HG02884 (cell line): ENCODE measurements at regions not wholly inside any gene's neighbourhood (a gene's known extent, or its start where the extent isn't known, plus 50 kb on each side); places are given as distances from the start of the nearest gene placed in this dataset.

Experiments used
- ATAC-seq: cut with Tn5 transposase; IDR thresholded peaks from one replicate; pipeline ENCODE4 v1.9.1; 2021; ENCODE audit warnings: mild to moderate bottlenecking, moderate library complexity; ENCODE audit not compliant: unreplicated experiment

DNA sequence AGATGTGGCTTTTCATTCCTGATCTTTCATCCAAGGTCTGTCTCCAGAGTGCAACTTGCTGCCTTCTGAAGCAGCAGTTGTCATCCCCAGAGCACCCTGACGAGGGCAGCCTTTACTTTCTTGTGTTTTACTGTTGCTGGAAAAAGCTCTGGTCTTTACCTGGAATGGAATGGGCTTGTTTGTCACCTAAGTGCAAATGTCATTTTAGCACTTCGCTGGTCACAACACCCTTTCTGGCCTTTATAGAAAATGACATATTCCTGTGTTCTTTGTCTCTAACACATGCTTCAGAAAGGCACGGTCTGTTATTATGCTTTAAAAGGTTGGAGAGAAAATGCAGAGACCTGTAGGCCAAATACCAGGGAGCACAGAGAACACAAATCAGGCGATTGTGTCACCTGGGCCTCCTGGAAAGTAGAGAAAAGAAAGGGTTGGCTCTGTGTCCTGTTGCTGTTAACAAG lies 332.7 kb upstream of the IGFBP7 start:
- peak; percentile 47 for ATAC-seq

DNA sequence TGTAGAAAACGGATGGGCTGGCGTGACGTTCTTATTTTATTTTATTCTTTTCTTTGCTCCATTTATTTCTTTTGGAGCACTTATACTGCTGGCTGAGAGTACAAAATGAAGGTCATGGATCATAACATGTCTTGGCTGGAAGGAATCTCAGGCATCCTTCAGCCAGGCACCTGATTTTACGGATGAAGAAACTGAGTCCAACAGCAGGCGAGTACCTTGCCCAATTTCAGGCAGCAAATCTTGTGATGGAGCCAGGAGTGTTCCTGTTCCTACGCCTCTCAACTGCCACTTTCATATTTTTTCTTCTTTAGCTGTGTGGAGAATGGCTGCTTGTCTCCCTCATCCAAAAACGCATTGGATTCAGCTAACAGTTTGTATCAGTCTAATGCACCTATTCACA lies 332.1 kb upstream of the IGFBP7 start:
- ATAC-seq = no peak

DNA sequence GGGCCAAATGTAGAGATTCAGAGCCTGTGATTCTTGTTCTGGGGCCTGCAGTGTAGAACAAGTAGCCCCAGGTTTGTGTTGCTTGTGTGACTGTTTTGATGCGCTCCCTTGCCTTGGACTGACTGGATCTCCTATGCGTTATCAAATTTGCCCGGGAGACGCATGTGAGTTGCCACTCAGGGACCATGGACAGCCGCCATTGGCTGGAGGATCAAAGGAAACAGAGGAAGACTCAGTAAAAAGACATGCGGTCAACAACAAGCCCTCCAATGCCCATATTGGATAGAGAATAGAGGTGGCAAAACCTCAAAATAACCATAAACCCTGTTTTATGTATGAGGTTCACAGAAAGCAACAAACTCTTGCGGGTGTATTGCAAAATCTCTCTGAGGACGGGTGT lies 327.5 kb upstream of the IGFBP7 start:
- ATAC-seq = no peak

DNA sequence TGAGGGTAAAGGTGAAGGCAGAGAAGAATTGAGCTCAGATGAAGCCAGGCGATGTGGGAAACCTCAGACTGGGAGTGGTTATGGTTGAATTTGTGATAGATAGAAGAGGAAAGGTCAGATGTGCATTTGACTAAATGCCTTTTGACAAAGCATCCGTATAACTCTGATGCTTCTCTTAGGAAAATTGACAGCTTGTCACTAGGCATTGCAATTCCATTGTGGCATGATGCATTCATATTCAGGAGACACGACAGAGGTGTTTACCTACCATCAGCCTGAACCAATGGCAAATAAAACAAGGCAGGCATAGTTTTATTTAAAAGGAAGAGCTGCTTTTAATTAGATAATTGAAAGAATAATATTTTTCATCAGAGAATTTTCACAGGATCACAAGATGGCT lies 325.1 kb upstream of the IGFBP7 start:
- no peak for ATAC-seq

DNA sequence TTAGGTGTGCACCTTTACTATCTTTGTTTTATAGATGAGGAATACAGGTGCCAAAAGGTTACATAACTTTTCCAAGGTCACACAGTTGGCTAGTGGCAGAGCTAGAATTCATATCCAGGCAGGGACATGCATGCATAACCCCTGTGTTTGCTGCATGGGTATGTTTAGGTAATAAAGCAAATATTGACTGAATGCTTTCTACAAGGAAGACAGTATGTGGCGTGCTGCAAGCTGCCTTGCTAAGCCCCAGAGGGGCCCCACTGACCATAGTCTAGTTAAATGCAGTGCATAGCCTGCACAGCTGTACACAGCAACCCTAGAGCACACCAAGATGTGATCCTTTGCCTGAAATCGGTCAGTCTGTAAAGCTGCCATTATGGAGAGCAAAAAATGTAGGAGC lies 320.5 kb upstream of the IGFBP7 start:
- no peak for ATAC-seq

DNA sequence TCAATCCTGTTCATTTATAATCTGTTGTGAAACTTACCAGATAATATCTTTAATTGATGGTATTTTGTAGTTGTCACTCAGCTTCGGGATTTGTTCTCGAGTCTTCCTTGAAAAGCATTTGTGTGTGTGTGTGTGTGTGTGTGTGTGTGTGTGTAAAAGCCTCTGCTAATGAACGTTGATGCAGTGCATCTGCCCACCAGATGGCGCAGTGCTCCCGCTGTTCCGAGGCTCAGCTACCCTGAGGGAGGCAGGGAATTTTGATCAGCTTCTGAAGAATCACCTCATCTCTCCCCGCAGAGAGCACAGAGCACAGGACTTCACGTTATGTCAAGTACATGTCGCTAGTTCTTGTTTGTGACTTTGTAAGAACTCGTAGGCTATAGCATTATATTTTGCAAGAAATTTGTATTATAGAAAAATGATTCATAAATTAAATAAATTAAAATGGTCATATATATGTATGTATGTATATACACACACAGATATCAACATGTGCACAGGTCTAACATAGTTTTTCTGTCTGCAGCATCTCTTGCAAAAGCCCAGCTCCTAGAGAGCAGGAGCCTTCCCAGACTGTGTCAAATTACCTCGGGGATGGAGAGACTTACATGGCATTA lies 316.7 kb upstream of the IGFBP7 start:
- peak; percentile 89 for ATAC-seq

DNA sequence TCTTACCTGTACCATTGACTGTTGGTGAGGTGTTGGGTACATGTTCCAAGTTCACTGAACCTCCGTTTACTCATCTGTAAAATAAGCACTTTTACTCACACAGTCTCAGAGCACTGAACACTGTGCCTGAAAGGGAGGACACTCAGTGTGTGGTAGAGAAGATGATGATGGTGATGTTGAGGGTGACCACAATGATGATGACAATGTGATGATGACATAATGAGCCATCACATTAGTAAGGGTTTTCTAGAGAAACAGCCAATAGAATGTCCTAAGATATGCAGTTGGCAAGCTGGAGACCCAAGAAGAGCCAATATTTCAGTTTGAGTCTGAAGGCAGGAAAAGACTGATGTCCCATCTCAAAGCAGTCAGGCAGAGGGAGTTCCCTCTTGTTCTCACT lies 315.4 kb upstream of the IGFBP7 start:
- no peak for ATAC-seq

DNA sequence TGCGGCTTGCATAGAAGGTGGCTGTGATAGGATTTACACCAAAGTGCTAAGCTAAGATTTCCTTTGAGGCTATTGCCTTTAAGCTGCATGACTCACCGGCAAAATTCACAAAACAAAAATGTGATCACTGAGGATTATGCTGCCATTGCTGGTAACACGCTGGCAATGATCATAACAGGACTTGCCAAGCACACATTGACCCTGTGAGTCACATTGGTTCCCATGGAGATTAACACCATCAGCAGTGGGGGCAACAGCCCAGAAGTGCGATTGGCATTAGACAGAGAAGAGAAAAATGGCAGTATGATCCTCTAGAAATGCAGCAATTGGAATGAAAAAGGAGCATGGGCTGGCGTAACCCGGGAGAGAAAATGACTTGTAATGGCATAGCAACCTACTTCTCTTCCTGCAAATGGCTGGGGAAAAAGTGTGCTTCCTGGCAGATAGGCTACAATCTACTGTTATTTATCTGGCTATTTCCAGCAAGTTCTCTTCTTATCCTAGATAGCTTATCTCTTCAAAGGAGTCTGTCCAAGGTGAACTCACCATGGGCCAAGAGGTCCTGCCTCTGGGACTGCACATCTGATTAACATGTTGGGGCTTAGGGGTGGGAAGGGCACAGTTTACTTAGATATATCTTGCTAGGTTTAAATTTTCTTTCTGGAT lies 314.2 kb upstream of the IGFBP7 start:
- ATAC-seq = no peak

DNA sequence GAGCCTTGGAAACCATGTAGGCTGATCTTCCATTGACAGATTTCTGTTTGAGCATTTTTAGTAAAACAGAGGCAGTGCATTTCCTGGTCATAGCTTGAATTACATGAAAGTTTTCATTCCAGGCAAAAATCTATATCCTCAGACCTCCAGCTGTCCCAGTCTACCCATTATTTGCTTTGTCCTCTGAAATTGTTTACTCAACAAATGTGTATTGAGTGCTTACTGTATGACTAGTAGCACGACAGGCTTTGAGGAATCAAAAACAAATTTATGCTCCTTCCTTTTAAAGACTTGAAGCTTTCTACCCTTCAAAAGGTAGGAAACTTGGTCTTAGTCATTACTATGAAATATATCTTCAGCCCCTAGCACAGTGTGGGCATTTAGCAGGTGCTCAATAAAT lies 307.9 kb upstream of the IGFBP7 start:
- ATAC-seq = no peak

DNA sequence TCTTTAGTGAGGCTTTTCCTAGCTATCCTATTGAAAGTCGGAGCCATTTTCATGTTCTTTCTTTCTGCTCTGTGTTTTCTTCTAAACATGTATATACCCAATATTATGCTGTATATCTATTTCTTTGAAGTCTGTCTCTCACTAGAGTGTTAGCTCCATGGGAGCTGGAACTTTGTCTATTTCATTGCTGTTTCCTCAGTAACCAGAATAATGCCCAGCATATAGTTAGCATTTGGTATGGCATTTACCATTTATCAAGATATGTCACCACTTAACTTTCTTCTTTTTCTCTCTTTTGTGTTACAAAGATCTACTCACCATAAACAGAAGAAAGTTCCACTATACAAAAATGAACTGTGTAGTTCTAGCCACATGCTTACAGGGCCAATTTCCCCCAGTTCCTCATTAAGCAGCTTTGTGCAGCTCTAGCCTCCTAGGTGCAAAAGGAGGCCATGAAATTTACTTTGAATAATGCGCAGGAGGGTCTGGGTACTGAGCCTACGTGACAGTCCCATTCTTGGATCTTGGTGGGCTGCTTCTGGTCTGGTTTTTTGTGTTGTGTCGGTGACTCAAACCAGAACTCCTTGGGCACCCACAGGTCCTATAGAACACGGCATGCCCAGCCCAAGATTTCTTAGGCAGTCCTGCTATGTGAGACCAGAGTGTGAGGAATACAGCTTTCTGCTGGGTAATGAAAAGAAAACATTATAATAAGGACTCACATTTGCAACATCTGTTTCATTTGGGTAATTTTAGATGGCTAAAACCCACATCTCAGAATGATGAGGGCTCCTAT lies 302.3 kb upstream of the IGFBP7 start:
- no peak for ATAC-seq

DNA sequence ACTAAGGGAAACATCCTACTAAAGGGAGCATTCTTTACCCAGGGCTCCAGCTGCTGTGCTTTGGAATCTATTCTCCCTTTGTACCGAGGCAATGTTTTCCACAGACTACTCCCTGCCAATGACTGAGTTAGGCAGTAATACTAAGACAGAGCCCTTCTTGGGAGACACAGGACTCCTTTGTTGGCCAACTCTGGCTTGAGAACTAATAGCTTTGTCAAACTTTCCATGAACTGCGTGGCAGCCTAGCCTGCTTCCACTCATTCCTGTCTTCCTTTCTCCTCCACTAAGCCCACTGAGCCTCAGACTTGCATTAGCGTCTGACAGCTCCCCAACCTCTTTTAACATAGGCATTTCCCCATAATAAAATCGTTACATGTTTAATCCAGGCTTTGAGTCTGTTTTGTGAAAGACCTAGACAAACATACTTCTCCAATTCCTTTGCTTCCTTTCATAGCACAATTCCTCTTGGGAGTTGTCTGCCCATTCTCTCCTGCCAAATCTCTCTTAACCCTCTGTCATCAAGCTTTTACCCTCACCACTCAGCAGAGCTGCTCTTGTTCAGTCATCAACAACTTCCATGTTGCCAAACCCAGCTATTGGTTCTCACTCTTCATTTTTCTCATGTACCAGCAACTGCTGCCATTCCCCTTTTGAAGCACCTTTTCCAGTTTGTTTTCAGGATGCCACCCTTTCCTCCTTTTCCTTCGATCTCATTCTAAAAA lies 300.3 kb upstream of the IGFBP7 start:
- ATAC-seq = no peak

DNA sequence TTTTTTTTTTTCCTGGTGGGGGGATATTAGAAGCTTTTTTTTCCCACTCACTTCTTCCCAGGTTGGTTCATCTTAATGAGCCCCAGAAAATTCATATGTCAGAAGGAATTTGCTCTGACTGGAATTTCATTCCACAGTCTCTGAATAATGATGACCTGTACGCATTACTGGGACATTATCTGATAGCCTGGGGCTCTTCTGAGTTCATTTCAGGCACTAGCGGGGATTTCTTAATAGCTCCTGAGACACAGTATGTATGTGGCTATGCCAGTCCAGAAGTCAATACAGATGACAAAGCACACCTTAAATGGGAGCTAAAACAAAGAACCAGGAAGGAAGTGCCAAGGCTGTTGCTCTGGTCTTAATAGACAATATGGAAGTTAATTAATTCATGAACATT lies 295.2 kb upstream of the IGFBP7 start:
- ATAC-seq = no peak

DNA sequence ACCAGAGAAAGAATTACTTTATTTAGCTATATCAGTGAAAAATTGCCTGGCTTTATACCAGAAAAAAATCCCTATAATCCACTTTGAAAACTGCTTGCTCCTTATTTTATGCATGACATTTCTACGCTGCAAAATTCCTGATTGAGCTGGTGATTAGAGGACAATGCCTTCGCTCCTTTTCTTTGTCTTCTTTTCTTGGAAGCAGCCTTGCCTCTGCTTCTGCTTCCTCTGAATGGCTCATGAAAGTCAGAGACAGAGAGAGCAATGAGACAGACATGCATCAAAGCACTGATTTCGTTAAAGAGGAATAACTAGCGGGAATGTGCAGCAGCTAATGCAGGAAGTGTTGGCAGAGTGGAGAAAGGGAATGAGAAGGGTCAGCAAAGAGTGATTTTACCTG lies 294.3 kb upstream of the IGFBP7 start:
- no peak for ATAC-seq

DNA sequence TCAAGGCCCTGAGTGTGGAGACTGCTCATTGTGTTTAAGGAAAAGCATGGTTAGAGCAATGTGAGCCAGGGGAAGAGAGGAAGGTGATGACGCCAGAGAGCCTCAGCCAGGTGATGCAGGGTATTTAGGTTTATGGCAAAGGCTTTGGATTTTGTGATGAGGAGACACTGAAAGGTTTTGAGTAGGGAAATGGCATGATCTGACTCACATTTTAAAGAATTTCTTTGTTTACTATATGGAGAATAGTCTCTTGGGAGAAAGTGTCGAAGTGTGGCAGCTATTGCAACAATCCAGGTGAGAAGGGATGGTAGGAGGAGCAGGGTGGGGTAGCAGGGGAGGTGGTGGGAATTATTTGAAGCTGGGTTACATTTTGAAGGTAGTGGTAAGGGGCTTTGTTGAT lies 293.4 kb upstream of the IGFBP7 start:
- ATAC-seq = no peak

DNA sequence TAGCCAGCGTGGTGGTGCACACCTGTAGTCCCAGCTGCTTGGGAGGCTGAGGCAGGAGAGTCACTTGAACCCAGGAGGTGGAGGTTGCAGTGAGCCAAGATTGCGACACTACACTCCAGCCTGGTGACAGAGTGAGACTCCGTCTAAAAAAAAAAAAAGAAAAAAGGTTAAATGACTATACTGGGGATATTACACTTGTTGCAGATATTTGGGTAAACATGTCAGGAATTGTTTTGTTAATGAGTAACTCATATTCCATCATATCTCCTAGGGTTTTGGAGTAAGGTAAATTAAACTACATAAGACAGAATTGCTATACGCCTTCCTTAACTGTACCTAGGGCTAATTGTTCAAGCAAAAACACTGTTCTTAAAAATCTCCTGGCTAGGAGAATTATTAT lies 291.4 kb upstream of the IGFBP7 start:
- no peak for ATAC-seq

DNA sequence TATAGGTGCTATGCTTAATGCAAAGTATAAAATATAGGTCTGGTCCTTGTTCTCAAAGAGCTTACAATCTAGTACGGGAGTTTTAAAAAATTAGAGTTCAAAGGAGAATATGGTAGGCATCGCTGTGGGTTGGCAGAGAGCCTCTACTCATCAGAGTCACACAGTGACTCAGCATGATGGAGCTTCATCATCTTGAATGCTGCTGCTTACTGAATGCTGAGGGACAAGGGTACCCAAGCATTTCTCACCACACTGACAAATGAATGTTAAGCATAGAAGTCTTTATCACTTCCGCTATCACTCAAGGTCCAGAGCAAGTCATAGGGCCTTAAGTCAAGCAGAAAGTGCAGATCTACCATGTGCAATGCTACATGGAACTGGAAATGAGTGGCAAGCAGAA lies 268.6 kb upstream of the IGFBP7 start:
- no peak for ATAC-seq

DNA sequence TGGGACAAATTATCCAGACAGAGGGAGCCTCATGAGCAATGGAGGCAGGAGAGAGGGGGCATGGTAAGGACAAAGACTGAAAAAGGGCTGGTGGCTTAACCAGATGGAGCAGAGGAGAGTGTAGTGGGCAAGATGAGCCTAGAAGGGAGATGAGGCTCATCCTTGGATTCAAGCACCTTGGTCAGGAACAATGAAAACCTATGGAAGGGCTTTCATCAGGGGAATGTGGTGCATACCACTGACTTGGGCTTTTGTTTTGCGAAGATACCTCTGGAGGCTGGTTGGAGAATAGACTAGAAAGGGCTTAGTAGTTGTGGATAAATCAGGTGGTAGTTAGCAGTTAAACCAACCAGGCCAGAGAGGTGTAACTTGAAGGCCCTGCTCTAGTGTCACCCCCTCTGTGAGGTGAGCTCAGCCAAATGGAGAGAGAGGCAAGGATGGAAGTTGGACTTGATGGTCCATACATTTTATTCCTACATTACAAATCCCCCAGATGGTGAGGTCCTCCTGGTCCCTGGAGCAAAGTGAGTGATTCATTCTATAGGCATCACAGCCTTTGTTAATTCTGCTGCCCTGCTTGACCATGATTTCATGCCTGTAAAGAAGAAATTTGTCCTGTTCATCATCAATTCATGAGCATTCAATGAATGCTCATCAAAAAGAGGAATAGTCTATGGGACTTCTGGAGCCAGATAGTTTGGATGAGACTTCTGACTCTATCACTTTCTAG lies 264.8 kb upstream of the IGFBP7 start:
- ATAC-seq = no peak

DNA sequence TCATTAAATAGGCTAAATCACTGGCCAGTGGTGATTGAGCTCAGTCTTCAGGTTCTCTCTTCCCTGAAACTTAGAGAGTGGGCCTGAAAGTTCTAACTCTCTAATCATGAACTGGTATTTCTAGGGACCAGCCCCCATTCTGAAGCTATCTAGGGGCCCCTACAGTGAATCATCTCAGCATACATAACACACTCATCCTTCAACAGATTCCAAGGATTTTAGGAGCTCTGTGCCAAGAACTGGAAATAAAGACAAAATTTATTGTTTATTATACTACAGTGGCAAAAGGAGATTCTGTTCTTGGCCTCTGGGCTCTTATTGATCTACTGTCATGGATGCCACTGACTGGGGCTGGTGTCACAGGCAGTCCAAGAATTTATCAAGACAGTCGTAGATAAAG lies 263.8 kb upstream of the IGFBP7 start:
- no peak for ATAC-seq

DNA sequence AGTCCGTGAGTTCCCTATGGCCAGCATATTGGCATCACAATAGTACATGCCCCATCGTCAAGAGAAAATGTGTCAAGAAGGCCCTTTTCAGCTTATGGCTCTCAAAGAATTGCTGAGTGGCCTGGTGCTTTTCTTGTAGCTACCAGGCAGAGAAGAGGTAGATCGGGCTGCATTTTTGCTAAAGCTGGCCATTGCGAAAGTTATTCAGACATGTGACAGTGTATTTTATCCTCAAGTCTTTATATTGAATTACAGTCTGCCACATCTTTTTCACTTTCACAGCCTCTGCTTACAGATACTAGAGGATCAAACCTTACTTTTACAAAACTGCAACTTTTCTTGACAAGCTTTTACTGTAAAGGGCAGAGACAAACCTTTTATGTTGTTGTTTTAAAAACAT lies 261.5 kb upstream of the IGFBP7 start:
- ATAC-seq = no peak

DNA sequence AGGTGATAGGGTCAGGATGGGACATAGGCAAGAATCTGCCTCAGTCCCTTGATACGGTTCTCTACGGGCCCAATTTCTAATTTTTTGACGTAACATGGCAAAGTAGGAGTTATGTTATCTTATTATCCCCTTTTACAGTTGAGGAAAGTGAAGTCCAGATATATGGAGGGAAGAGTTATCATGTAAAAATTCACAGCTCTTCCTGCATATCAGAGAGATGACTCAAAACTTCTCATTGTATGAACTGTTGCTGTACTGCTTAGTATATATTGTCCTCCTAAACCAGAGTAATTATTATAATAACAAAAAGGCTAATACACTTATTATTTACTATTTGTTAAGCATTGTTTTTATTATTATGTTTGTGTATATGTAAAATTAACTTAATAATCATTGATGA lies 260.5 kb upstream of the IGFBP7 start:
- no peak for ATAC-seq

DNA sequence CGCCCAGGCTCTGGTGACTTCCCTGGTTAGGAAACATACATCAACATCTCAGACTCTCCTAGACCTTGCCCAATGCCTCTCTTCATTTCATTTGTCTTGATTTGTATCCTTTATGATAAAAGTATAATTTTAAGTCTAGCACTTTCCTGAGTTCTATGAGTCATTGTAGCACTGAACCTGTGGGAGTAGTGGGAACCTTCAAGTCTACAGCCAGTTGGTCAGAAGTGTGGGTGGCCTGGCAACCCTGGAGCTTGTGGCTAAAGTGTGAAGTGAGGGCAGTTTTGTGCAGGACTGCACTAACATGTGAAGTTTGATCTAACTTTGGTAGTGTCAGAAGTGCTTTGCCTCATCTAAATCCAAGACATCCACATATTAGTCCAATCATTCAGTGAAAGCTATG lies 259.3 kb upstream of the IGFBP7 start:
- ATAC-seq = no peak
